H1 (cell line): ENCODE measurements at regions not wholly inside any gene's neighbourhood (a gene's known extent, or its start where the extent isn't known, plus 50 kb on each side); places are given as distances from the start of the nearest gene placed in this dataset.

Experiments used
- CTCF ChIA-PET: fragments of 300-600 bp; sonication (Branson Sonifier 250); formaldehyde crosslinking; loops from one replicate; lab custom pipeline; 2021; ENCODE audit not compliant: partially characterized antibody; lab: Charles Lee
- POLR2A ChIA-PET: fragments of 300-600 bp; sonication (Branson Sonifier 250); formaldehyde crosslinking; loops from one replicate; lab custom pipeline; 2021; ENCODE audit warnings: inconsistent platforms; ENCODE audit not compliant: partially characterized antibody; lab: Charles Lee
- DNase-seq, 2 experiments: peaks; one replicate each; pipeline versions ENCODE4 v3.0.0 to v3.0.0-alpha.2; 2010 to 2022; ENCODE audit warnings: low spot score in 2 of 2, low read depth in 1 of 2, mixed read lengths in 1 of 2
- FAIRE-seq: peaks from 2 replicates; lab custom pipeline; 2011; peaks lifted over from hg19 to GRCh38; lab: Jason Lieb, UNC
- H2AFZ ChIP-seq: 2 replicates; pipeline ENCODE4 v1.8.1; 2012; ENCODE audit warnings: low read length, inconsistent platforms
- H2AK5ac ChIP-seq: 2 replicates; pipeline ENCODE4 v1.6.1; 2013; ENCODE audit warnings: low read depth, low read length
- H2BK120ac ChIP-seq: replicated peaks from 2 replicates; pipeline ENCODE3; 2013; ENCODE audit warnings: low read depth, low read length, inconsistent platforms
- H2BK12ac ChIP-seq: 2 replicates; pipeline ENCODE4 v1.6.1; 2013; ENCODE audit warnings: low read depth, low read length
- H2BK15ac ChIP-seq: 2 replicates; pipeline ENCODE4 v1.6.1; 2013; ENCODE audit warnings: low read length
- H2BK20ac ChIP-seq: 2 replicates; pipeline ENCODE4 v1.6.1; 2013; ENCODE audit warnings: low read length
- H2BK5ac ChIP-seq: 2 replicates; pipeline ENCODE4 v1.6.1; 2013; ENCODE audit warnings: low read depth, low read length
- H3K14ac ChIP-seq: 2 replicates; pipeline ENCODE4 v1.6.1; 2013; ENCODE audit warnings: inconsistent platforms; ENCODE audit not compliant: insufficient read length
- H3K18ac ChIP-seq: 2 replicates; pipeline ENCODE4 v1.6.1; 2013; ENCODE audit warnings: low read length; ENCODE audit errors: extremely low read depth
- H3K23ac ChIP-seq: 2 replicates; pipeline ENCODE4 v1.6.1; 2013; ENCODE audit warnings: inconsistent platforms; ENCODE audit not compliant: insufficient read length
- H3K23me2 ChIP-seq: 2 replicates; pipeline ENCODE4 v1.6.1; 2013; ENCODE audit warnings: low read depth, low read length
- H3K27ac ChIP-seq: 2 replicates; pipeline ENCODE4 v1.6.1; 2011; ENCODE audit warnings: low read depth, low read length, inconsistent platforms
- H3K27me3 ChIP-seq, 4 experiments: replicated peaks in 1 of 4; 1 replicate in 1 of 4; 2 replicates in 3 of 4; pipeline versions ENCODE4 v1.6.1 to v1.8.1; 2011 to 2013; ENCODE audit warnings: low read length in 3 of 4, mild to moderate bottlenecking in 3 of 4, inconsistent platforms in 2 of 4, mixed read lengths in 2 of 4, moderate library complexity in 1 of 4; ENCODE audit not compliant: control insufficient read depth in 3 of 4, insufficient read depth in 3 of 4; ENCODE audit errors: extremely low read depth in 1 of 4
- H3K36me3 ChIP-seq, 4 experiments: 2 replicates each; pipeline versions ENCODE4 v1.6.1 to v1.8.1; 2011 to 2013; ENCODE audit warnings: mild to moderate bottlenecking in 4 of 4, low read length in 3 of 4, moderate library complexity in 2 of 4, control low read depth in 1 of 4, inconsistent platforms in 1 of 4; ENCODE audit not compliant: insufficient read depth in 4 of 4, control insufficient read depth in 2 of 4
- H3K4ac ChIP-seq: replicated peaks from 2 replicates; pipeline ENCODE3; 2013; ENCODE audit warnings: low read length, low read depth, mixed read lengths, inconsistent platforms; ENCODE audit not compliant: insufficient read length
- H3K4me1 ChIP-seq, 4 experiments: replicated peaks in 1 of 4; 1 replicate in 1 of 4; 2 replicates in 3 of 4; pipeline versions ENCODE4 v1.6.1 to v1.8.1; 2011 to 2013; ENCODE audit warnings: low read length in 3 of 4, inconsistent platforms in 2 of 4, mixed read lengths in 1 of 4; ENCODE audit not compliant: insufficient read depth in 4 of 4, control insufficient read depth in 3 of 4
- H3K4me2 ChIP-seq, 2 experiments: 2 replicates each; pipeline versions ENCODE4 v1.6.1 to v1.8.1; 2011 to 2013; ENCODE audit warnings: low read depth in 2 of 2, low read length in 2 of 2, control low read depth in 1 of 2, inconsistent platforms in 1 of 2, mild to moderate bottlenecking in 1 of 2; ENCODE audit not compliant: insufficient read depth in 1 of 2
- H3K4me3 ChIP-seq, 4 experiments: fragments of 200-600, 300-600 bp in 1 of 4; sonication (generic), shearing (Covaris generic), sonication (Bioruptor Twin) in 1 of 4; 2 replicates each; pipeline versions ENCODE4 v1.5.1 to v1.8.1; 2011 to 2016; ENCODE audit warnings: low read length in 4 of 4, low read depth in 3 of 4, control low read depth in 2 of 4, inconsistent platforms in 2 of 4, mild to moderate bottlenecking in 2 of 4, mixed read lengths in 1 of 4, moderate library complexity in 1 of 4; ENCODE audit not compliant: insufficient read depth in 2 of 4; ENCODE audit errors: extremely low read depth in 1 of 4
- H3K56ac ChIP-seq: replicated peaks from 2 replicates; pipeline ENCODE3; 2013; ENCODE audit warnings: low read depth, mild to moderate bottlenecking, mixed read lengths, low read length, inconsistent platforms; ENCODE audit not compliant: insufficient read length
- H3K79me1 ChIP-seq: 2 replicates; pipeline ENCODE4 v1.6.1; 2013; ENCODE audit warnings: low read depth, low read length, control low read depth
- H3K79me2 ChIP-seq, 2 experiments: 2 replicates each; pipeline versions ENCODE4 v1.6.1 to v1.8.1; 2012 to 2013; ENCODE audit warnings: low read length in 2 of 2, mild to moderate bottlenecking in 2 of 2, inconsistent platforms in 1 of 2; ENCODE audit not compliant: insufficient read depth in 2 of 2, control insufficient read depth in 1 of 2
- H3K9ac ChIP-seq, 4 experiments: replicated peaks in 1 of 4; 1 replicate in 1 of 4; 2 replicates in 3 of 4; pipeline versions ENCODE4 v1.6.1 to v1.8.1; 2011 to 2013; ENCODE audit warnings: low read depth in 3 of 4, low read length in 3 of 4, control low read depth in 2 of 4, mild to moderate bottlenecking in 2 of 4, moderate library complexity in 2 of 4, inconsistent platforms in 1 of 4; ENCODE audit errors: extremely low read depth in 1 of 4
- H3K9me3 ChIP-seq, 2 experiments: 2 replicates each; pipeline versions ENCODE4 v1.6.1 to v1.8.1; 2012 to 2013; ENCODE audit warnings: mild to moderate bottlenecking in 2 of 2, moderate library complexity in 2 of 2, control low read depth in 1 of 2, inconsistent platforms in 1 of 2, low read depth in 1 of 2, low read length in 1 of 2, mixed read lengths in 1 of 2; ENCODE audit not compliant: insufficient read depth in 2 of 2
- H4K20me1 ChIP-seq, 2 experiments: replicated peaks in 1 of 2; 2 replicates each; pipeline versions ENCODE3 to v1.8.1; 2011 to 2013; ENCODE audit warnings: inconsistent platforms in 2 of 2, low read length in 2 of 2, mild to moderate bottlenecking in 1 of 2; ENCODE audit not compliant: insufficient read depth in 2 of 2, control insufficient read depth in 1 of 2
- H4K5ac ChIP-seq: 2 replicates; pipeline ENCODE4 v1.6.1; 2013; ENCODE audit warnings: low read length, low read depth, mixed read lengths, inconsistent platforms; ENCODE audit not compliant: insufficient read length
- H4K8ac ChIP-seq: 2 replicates; pipeline ENCODE4 v1.8.0; 2013; ENCODE audit warnings: mild to moderate bottlenecking, moderate library complexity, low read length, inconsistent platforms; ENCODE audit not compliant: insufficient read depth; ENCODE audit errors: extremely low read depth
- H4K91ac ChIP-seq: replicated peaks from 2 replicates; pipeline ENCODE3; 2013; ENCODE audit warnings: low read length, mixed read lengths, inconsistent platforms; ENCODE audit not compliant: insufficient read length
- CEBPB ChIP-seq: IDR thresholded peaks from 2 replicates; pipeline ENCODE4 v1.6.1; 2012; ENCODE audit warnings: low read depth, low read length
- CTBP2 ChIP-seq: IDR thresholded peaks from 2 replicates; pipeline ENCODE4 v1.7.0; 2011; ENCODE audit warnings: borderline replicate concordance, mild to moderate bottlenecking, moderate library complexity, mixed read lengths, low read length; ENCODE audit not compliant: insufficient read depth, insufficient read length
- SAP30 ChIP-seq: fragments of 300-600 bp; sonication (generic); IDR thresholded peaks from 2 replicates; pipeline ENCODE4 v1.7.1; 2012; ENCODE audit warnings: low read length, moderate library complexity, mild to moderate bottlenecking, inconsistent platforms; ENCODE audit not compliant: insufficient read depth, insufficient replicate concordance
- SRF ChIP-seq: IDR thresholded peaks from 2 replicates; pipeline ENCODE4 v1.6.1; 2011; ENCODE audit warnings: mild to moderate bottlenecking, low read depth, low read length, moderate library complexity
- WGBS, 2 experiments: shearing (Covaris generic) in 1 of 2; methylation state at CpG; one replicate each; pipeline versions ENCODE4 v1.1.6 to v1.1.7; 2013 to 2015; ENCODE audit warnings: low lambda C conversion rate in 2 of 2, mixed read lengths in 2 of 2, inconsistent platforms in 1 of 2, low coverage in 1 of 2, missing lambda C conversion rate in 1 of 2; ENCODE audit not compliant: insufficient replicate concordance in 2 of 2, insufficient coverage in 1 of 2, insufficient read length in 1 of 2; ENCODE audit errors: extremely low coverage in 1 of 2, missing lambda C conversion rate in 1 of 2; 5-methylcytosine and 5-hydroxymethylcytosine counted together

- Histone ChIP-seq H3K14ac (no peak overlapping the region), H3K18ac (no peak overlapping the region), H3K9me3 (no peaks in the 10 kb centered on the region), H3K4me2 (no peak overlapping the region), H4K91ac (no peak overlapping the region), H3K9ac (no peak overlapping the region), H3K23me2 (no peaks in the 10 kb centered on the region), H4K8ac (no peak overlapping the region), H2BK15ac (no peak overlapping the region), H3K4me3 (no peak overlapping the region), H3K56ac (no peak overlapping the region), H4K20me1 (no peaks in the 10 kb centered on the region), H3K79me2 (no peaks in the 10 kb centered on the region), H3K4ac (no peak overlapping the region), H3K4me1 (no peaks in the 10 kb centered on the region), H2BK12ac (no peak overlapping the region), H3K79me1 (no peaks in the 10 kb centered on the region), H2AK5ac (no peak overlapping the region), H2BK5ac (no peak overlapping the region), H2BK20ac (no peak overlapping the region), H3K36me3 (no peaks in the 10 kb centered on the region), H2BK120ac (no peak overlapping the region), H4K5ac (no peak overlapping the region), H3K23ac (no peak overlapping the region), H3K27ac (no peak overlapping the region), H3K27me3 (no peaks in the 10 kb centered on the region), H2AFZ (no peak overlapping the region)
- ChIA-PET POLR2A (no interaction called here), CTCF (no interaction called here)
- DNase-seq (no peak), FAIRE-seq (no peak)
- WGBS, 2 experiments: 87% methylated on average over 3 of the region's 3 CpGs; no CpG with 5 or more reads in 1 of the 2 experiments
- TF ChIP-seq SRF (no peak), SAP30 (no peak), CEBPB (peak; percentile 74), CTBP2 (no peak)
Measured at GRCh38 chr5:53276825-53277224, 167.3 kb upstream of the MOCS2 start.
